ENCODE measurements at regions not wholly inside any gene's neighbourhood (a gene's known extent, or its start where the extent isn't known, plus 50 kb on each side); places are given as distances from the start of the nearest gene placed in this dataset.
"Not testable (repeated sequence)": the region's sequence is repeated elsewhere in the genome, so short reads cannot be mapped to it uniquely, and the experiment has no call there.

GRCh38 chr6:80433010-80433672 lies 326.7 kb downstream of the BCKDHB start:
- WGBS, 2 donors, result 75 to 83% methylated on average over 5 to 10 of the region's 10 CpGs
- no peak for TF ChIP-seq POLR2A (IDR thresholded peaks at IDR 0.05)

GRCh38 chr6:80425089-80425823 lies 318.8 kb downstream of the BCKDHB start:
- Histone ChIP-seq H3K27ac (no peak overlapping the region), H3K4me3 (no peak overlapping the region), H3K9me3 (no peaks in the 10 kb centered on the region), H3K4me1 (no peaks in the 10 kb centered on the region), H3K27me3 (no peaks in the 10 kb centered on the region), H3K36me3 (ENCODE audit: low read depth, missing control alignments) (no peaks in the 10 kb centered on the region)
- DNase-seq, result no peak
- WGBS, 2 donors, result 59 to 61% methylated on average over 2 of the region's 2 CpGs
- intact Hi-C loops (cut with DNase I; ENCODE audit: low total_unique reads), result no loop called here
- TF ChIP-seq POLR2A (IDR thresholded peaks at IDR 0.05), result no peak
- TF ChIP-seq CTCF (IDR thresholded peaks at IDR 0.05), result no peak

More at GRCh38 chr6:80433010-80433672, 326.7 kb downstream of the BCKDHB start:
- Histone ChIP-seq H3K27me3 (no peaks in the 10 kb centered on the region), H3K36me3 (ENCODE audit: low read depth, missing control alignments) (no peaks in the 10 kb centered on the region), H3K9me3 (no peaks in the 10 kb centered on the region), H3K4me3 (no peak overlapping the region), H3K4me1 (no peaks in the 10 kb centered on the region), H3K27ac (no peak overlapping the region)
- intact Hi-C loops (cut with DNase I; ENCODE audit: low total_unique reads), result no loop called here
- DNase-seq, result no peak

- TF ChIP-seq CTCF (IDR thresholded peaks at IDR 0.05) (no peak), POLR2A (IDR thresholded peaks at IDR 0.05) (no peak)
- Histone ChIP-seq H3K9me3 (no peaks in the 10 kb centered on the region), H3K27me3 (no peaks in the 10 kb centered on the region), H3K36me3 (ENCODE audit: low read depth, missing control alignments) (no peaks in the 10 kb centered on the region), H3K4me3 (no peak overlapping the region), H3K4me1 (no peaks in the 10 kb centered on the region), H3K27ac (no peak overlapping the region)
- intact Hi-C loops (cut with DNase I; ENCODE audit: low total_unique reads), result no loop called here
- no peak for DNase-seq
- WGBS, 2 donors, result 77 to 82% methylated on average over 7 to 8 of the region's 8 CpGs
Measured at GRCh38 chr6:80411486-80411885, 305.0 kb downstream of the BCKDHB start.

- H3K4me1 ChIP-seq; H3K9me3 ChIP-seq; DNase-seq; intact Hi-C loops (cut with DNase I; ENCODE audit: low total_unique reads); H3K36me3 ChIP-seq (ENCODE audit: low read depth, missing control alignments); H3K27me3 ChIP-seq; H3K27ac ChIP-seq; H3K4me3 ChIP-seq: not testable (repeated sequence)
- 75 to 91% methylated on average over 2 of the region's 2 CpGs for WGBS, 2 donors
Measured at GRCh38 chr6:80407976-80408375, 301.5 kb downstream of the BCKDHB start.

- intact Hi-C loops (cut with DNase I; ENCODE audit: low total_unique reads), result no loop called here
- no peaks in the 10 kb centered on the region for H3K9me3 ChIP-seq
Measured at GRCh38 chr6:80404889-80405288, 298.4 kb downstream of the BCKDHB start.

More at GRCh38 chr6:80404889-80405288, 298.4 kb downstream of the BCKDHB start:
- 75 to 77% methylated on average over 1 of the region's 1 CpG for WGBS, 2 donors
- TF ChIP-seq CTCF (IDR thresholded peaks at IDR 0.05) (no peak), POLR2A (IDR thresholded peaks at IDR 0.05) (no peak)
- no peak for DNase-seq
- H3K27ac ChIP-seq, result no peak overlapping the region
- no peaks in the 10 kb centered on the region for H3K27me3 ChIP-seq
- no peaks in the 10 kb centered on the region for H3K36me3 ChIP-seq (ENCODE audit: low read depth, missing control alignments)
- H3K4me1 ChIP-seq, result no peaks in the 10 kb centered on the region
- H3K4me3 ChIP-seq, result no peak overlapping the region

All from testis (tissue), 2 donors.